HepG2 (cell line): ENCODE measurements at regions not wholly inside any gene's neighbourhood (a gene's known extent, or its start where the extent isn't known, plus 50 kb on each side); places are given as distances from the start of the nearest gene placed in this dataset.
A peak's percentile ranks its signal among the peaks of the same experiment; 100 is the strongest.

ENCODE experiments used
- FOXA3 ChIP-seq: IDR thresholded peaks from 2 replicates; pipeline ENCODE4 v1.6.1; 2016; ENCODE audit warnings: missing genetic modification reagents, missing compliant biosample characterization
- HDAC2 ChIP-seq: sonication (generic); formaldehyde crosslinking; IDR thresholded peaks from 2 replicates; pipeline ENCODE4 v1.4.0; 2020; ENCODE audit warnings: missing genetic modification reagents
- IRF2 ChIP-seq: IDR thresholded peaks from 2 replicates; pipeline ENCODE4 v1.6.1; 2018; ENCODE audit warnings: missing genetic modification reagents, missing compliant biosample characterization
- KDM4B ChIP-seq: sonication (generic); formaldehyde crosslinking; IDR thresholded peaks from 2 replicates; pipeline ENCODE4 v1.4.0; 2020; ENCODE audit warnings: missing genetic modification reagents
- NCOA2 ChIP-seq: sonication (generic); formaldehyde crosslinking; IDR thresholded peaks from 2 replicates; pipeline ENCODE4 v1.8.0; 2022; ENCODE audit warnings: inconsistent platforms
- NPAS2 ChIP-seq: sonication (generic); formaldehyde crosslinking; IDR thresholded peaks from 2 replicates; pipeline ENCODE4 v1.8.0; 2022; ENCODE audit warnings: mild to moderate bottlenecking, missing genetic modification reagents, borderline replicate concordance
- NR1H2 ChIP-seq: sonication (generic); formaldehyde crosslinking; IDR thresholded peaks from 2 replicates; pipeline ENCODE4 v1.8.1; 2022; ENCODE audit warnings: low read depth, missing genetic modification reagents, borderline replicate concordance
- NR2F6 ChIP-seq, 2 experiments: IDR thresholded peaks; 2 replicates each; pipeline ENCODE4 v1.6.1; 2016; ENCODE audit warnings: antibody characterized with exemption in 1 of 2, mild to moderate bottlenecking in 1 of 2
- PAF1 ChIP-seq: IDR thresholded peaks from 2 replicates; pipeline ENCODE4 v1.6.1; 2016; ENCODE audit warnings: missing genetic modification reagents, missing compliant biosample characterization
- ZBTB42 ChIP-seq: sonication (generic); formaldehyde crosslinking; IDR thresholded peaks from 2 replicates; pipeline ENCODE4 v1.5.0; 2020; ENCODE audit warnings: mild to moderate bottlenecking, missing genetic modification reagents
- ZBTB8A ChIP-seq: sonication (generic); formaldehyde crosslinking; IDR thresholded peaks from 2 replicates; pipeline ENCODE4 v1.4.0; 2020; ENCODE audit warnings: mild to moderate bottlenecking, low read depth, missing genetic modification reagents, borderline replicate concordance
- ZNF30 ChIP-seq: sonication (generic); formaldehyde crosslinking; IDR thresholded peaks from 2 replicates; pipeline ENCODE4 v1.5.0; 2020; ENCODE audit warnings: mild to moderate bottlenecking, missing genetic modification reagents
- ZNF501 ChIP-seq: sonication (generic); formaldehyde crosslinking; IDR thresholded peaks from 2 replicates; pipeline ENCODE4 v1.5.1; 2020; ENCODE audit warnings: mild to moderate bottlenecking, moderate library complexity, missing genetic modification reagents
- ZNF7 ChIP-seq: IDR thresholded peaks from 2 replicates; pipeline ENCODE4 v1.6.1; 2016; ENCODE audit warnings: missing biosample characterization, missing genetic modification reagents
- ZNF747 ChIP-seq: sonication (generic); formaldehyde crosslinking; IDR thresholded peaks from 2 replicates; pipeline ENCODE4 v1.8.1; 2023; ENCODE audit warnings: missing genetic modification reagents, mild to moderate bottlenecking, borderline replicate concordance
- ZNF773 ChIP-seq: sonication (generic); formaldehyde crosslinking; IDR thresholded peaks from 2 replicates; pipeline ENCODE4 v1.4.0; 2020; ENCODE audit warnings: missing genetic modification reagents, borderline replicate concordance
- ZNF776 ChIP-seq: sonication (generic); formaldehyde crosslinking; IDR thresholded peaks from 2 replicates; pipeline ENCODE4 v1.4.0; 2020; ENCODE audit warnings: mild to moderate bottlenecking, missing genetic modification reagents
- TF ChIP-seq, protein P1 (sequence below): sonication (generic); formaldehyde crosslinking; IDR thresholded peaks from 2 replicates; pipeline ENCODE4 v1.8.1; 2022; ENCODE audit warnings: low read depth, mild to moderate bottlenecking, missing genetic modification reagents
- TF ChIP-seq, protein P2 (sequence below): IDR thresholded peaks from 2 replicates; pipeline ENCODE4 v1.6.1; 2016; ENCODE audit warnings: mild to moderate bottlenecking, missing biosample characterization, missing genetic modification reagents
- TF ChIP-seq, protein P3 (sequence below): IDR thresholded peaks from 2 replicates; pipeline ENCODE4 v1.6.1; 2016; ENCODE audit warnings: missing compliant biosample characterization, missing genetic modification reagents, borderline replicate concordance
- TF ChIP-seq, protein P4 (sequence below): sonication (generic); formaldehyde crosslinking; IDR thresholded peaks from 2 replicates; pipeline ENCODE4 v1.4.0; 2020; ENCODE audit warnings: mild to moderate bottlenecking, missing genetic modification reagents
- TF ChIP-seq, protein P5 (sequence below), 2 experiments: sonication (generic) in 1 of 2; formaldehyde crosslinking in 1 of 2; IDR thresholded peaks; 2 replicates each; pipeline versions ENCODE4 v1.5.1 to v1.6.1; 2011 to 2020; ENCODE audit warnings: borderline replicate concordance in 1 of 2, low read depth in 1 of 2, low read length in 1 of 2, mild to moderate bottlenecking in 1 of 2, missing genetic modification reagents in 1 of 2, moderate library complexity in 1 of 2
- TF ChIP-seq, protein P6 (sequence below): sonication (generic); formaldehyde crosslinking; IDR thresholded peaks from 2 replicates; pipeline ENCODE4 v1.4.0; 2020; ENCODE audit warnings: missing genetic modification reagents

DNA sequence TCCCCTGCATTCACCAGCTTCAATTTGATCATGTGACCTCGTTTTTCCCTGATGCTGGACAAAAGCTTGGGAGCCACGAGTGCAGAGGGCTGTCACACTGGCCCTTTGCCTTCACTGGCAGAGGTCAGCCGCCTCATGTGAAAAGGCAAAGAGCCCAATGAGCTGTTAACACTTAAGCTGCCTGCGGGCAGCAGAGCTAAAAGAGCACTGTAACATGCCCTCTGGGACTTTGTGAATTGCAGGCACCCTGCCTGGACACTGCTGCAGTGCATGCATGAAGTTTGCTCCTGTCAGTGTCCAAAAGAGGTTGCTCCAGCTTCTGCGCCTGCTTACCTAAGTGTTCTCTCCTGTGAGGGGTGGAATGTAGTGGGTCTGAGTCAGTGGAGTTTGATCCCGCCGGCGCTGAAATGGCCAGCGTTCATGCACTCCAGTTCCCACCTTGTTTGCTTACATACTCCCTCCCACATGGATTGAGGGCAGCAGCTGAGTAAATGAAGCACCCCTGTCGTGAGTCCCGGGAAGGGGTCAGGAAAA, 193.7 kb downstream of the RFC3 start (continued):
- TF ChIP-seq ZNF747 (CRISPR knock-in tag) (peak; percentile 65; the same call in 1 of the 2 replicates), FOXA3 (CRISPR knock-in tag) (peak; percentile 95), KDM4B (CRISPR knock-in tag) (0 out of 2 replicates have a peak, but pooled peaks have one; percentile 26), PAF1 (CRISPR knock-in tag) (no peak), ZNF30 (CRISPR knock-in tag) (no peak), NR2F6 (IDR thresholded peaks at IDR 0.05) (0 out of 2 replicates have a peak, but pooled peaks have one; percentile 47), NR2F6 (CRISPR knock-in tag; IDR thresholded peaks at IDR 0.05) (no peak), ZNF501 (CRISPR knock-in tag) (peak; percentile 67; the same call in 1 of the 2 replicates), ZNF773 (CRISPR knock-in tag) (no peak), ZBTB8A (CRISPR knock-in tag) (no peak), HDAC2 (CRISPR knock-in tag) (peak; percentile 80), NPAS2 (CRISPR knock-in tag) (no peak), ZNF776 (CRISPR knock-in tag) (no peak), NCOA2 (CRISPR knock-in tag) (peak; percentile 56), NR1H2 (no peak), IRF2 (CRISPR knock-in tag) (peak; percentile 82), ZNF7 (peak; percentile 51; the same call in 1 of the 2 replicates), ZBTB42 (CRISPR knock-in tag) (no peak)
- TF ChIP-seq, protein P1, sequence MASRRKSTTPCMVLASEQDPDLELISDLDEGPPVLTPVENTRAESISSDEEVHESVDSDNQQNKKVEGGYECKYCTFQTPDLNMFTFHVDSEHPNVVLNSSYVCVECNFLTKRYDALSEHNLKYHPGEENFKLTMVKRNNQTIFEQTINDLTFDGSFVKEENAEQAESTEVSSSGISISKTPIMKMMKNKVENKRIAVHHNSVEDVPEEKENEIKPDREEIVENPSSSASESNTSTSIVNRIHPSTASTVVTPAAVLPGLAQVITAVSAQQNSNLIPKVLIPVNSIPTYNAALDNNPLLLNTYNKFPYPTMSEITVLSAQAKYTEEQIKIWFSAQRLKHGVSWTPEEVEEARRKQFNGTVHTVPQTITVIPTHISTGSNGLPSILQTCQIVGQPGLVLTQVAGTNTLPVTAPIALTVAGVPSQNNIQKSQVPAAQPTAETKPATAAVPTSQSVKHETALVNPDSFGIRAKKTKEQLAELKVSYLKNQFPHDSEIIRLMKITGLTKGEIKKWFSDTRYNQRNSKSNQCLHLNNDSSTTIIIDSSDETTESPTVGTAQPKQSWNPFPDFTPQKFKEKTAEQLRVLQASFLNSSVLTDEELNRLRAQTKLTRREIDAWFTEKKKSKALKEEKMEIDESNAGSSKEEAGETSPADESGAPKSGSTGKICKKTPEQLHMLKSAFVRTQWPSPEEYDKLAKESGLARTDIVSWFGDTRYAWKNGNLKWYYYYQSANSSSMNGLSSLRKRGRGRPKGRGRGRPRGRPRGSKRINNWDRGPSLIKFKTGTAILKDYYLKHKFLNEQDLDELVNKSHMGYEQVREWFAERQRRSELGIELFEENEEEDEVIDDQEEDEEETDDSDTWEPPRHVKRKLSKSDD (CRISPR knock-in tag): peak; percentile 67; the same call in 1 of the 2 replicates
- TF ChIP-seq, protein P2, sequence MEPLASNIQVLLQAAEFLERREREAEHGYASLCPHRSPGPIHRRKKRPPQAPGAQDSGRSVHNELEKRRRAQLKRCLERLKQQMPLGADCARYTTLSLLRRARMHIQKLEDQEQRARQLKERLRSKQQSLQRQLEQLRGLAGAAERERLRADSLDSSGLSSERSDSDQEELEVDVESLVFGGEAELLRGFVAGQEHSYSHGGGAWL: 0 out of 2 replicates have a peak, but pooled peaks have one; percentile 20
- TF ChIP-seq, protein P3, sequence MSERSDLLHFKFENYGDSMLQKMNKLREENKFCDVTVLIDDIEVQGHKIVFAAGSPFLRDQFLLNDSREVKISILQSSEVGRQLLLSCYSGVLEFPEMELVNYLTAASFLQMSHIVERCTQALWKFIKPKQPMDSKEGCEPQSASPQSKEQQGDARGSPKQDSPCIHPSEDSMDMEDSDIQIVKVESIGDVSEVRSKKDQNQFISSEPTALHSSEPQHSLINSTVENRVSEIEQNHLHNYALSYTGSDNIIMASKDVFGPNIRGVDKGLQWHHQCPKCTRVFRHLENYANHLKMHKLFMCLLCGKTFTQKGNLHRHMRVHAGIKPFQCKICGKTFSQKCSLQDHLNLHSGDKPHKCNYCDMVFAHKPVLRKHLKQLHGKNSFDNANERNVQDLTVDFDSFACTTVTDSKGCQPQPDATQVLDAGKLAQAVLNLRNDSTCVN (CRISPR knock-in tag): 0 out of 2 replicates have a peak, but pooled peaks have one; percentile 23
- TF ChIP-seq, protein P4, sequence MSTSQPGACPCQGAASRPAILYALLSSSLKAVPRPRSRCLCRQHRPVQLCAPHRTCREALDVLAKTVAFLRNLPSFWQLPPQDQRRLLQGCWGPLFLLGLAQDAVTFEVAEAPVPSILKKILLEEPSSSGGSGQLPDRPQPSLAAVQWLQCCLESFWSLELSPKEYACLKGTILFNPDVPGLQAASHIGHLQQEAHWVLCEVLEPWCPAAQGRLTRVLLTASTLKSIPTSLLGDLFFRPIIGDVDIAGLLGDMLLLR: no peak
- TF ChIP-seq, protein P5, sequence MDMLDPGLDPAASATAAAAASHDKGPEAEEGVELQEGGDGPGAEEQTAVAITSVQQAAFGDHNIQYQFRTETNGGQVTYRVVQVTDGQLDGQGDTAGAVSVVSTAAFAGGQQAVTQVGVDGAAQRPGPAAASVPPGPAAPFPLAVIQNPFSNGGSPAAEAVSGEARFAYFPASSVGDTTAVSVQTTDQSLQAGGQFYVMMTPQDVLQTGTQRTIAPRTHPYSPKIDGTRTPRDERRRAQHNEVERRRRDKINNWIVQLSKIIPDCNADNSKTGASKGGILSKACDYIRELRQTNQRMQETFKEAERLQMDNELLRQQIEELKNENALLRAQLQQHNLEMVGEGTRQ (IDR thresholded peaks at IDR 0.05; ENCODE audit: low read depth, low read length): peak; percentile 42
- TF ChIP-seq, protein P5 (CRISPR knock-in tag; IDR thresholded peaks at IDR 0.05; ENCODE audit: borderline replicate concordance): 0 out of 2 replicates have a peak, but pooled peaks have one; percentile 60
- TF ChIP-seq, protein P6, sequence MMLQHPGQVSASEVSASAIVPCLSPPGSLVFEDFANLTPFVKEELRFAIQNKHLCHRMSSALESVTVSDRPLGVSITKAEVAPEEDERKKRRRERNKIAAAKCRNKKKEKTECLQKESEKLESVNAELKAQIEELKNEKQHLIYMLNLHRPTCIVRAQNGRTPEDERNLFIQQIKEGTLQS (CRISPR knock-in tag): peak; percentile 56; the same call in 1 of the 2 replicates
